NCI-H1694 (cell line): ENCODE measurements at regions not wholly inside any gene's neighbourhood (a gene's known extent, or its start where the extent isn't known, plus 50 kb on each side); places are given as distances from the start of the nearest gene placed in this dataset.
"Not testable (repeated sequence)": the region's sequence is repeated elsewhere in the genome, so short reads cannot be mapped to it uniquely, and the experiment has no call there.

ENCODE experiments used
- DNase-seq: peaks from one replicate; lab custom pipeline; 2025; lab: John Stamatoyannopoulos, UW

DNA sequence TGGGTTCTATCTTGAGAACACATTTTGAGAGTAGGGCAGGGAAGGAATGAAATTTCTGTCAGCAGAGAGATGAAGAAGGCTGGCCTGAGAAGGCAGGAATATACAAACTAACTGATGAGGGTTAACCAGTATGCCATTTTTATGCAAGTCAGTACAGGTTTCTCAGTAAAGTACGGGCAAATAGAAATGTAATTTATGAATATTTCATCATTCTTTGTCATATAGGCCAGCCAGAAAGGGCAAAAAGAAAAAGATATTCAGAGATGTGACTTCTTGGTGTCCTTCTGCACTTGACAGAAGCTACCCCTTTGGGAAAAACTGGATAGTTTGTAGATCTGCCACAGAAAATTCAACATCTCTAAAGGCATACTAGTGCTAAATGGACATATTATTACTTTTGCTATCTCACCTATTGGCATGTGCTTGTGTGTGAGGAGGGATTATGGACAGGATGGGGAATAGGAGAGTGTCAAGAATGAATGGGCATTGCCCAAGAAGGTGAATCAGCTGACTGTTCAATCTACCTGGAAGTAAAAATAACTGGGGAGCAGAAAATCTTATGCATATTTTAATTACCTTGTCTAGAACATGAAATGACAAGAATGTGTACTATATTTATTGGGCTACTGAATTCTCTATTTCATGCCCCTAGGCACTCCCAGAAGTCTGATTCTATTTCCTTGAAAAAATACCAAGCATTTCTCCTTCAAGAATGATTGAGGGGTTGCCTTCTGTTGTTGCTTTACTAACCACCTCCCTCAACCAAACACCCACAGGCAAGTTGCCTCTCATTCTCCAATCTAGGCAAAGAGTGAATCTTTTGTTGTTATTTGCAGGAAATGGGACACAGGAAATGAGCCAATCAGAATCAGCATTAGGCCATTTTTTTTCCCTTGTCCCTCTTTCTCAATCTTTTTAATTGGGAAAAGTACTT, 175.1 kb upstream of the SLC38A2 start:
- DNase-seq: no peak

DNA sequence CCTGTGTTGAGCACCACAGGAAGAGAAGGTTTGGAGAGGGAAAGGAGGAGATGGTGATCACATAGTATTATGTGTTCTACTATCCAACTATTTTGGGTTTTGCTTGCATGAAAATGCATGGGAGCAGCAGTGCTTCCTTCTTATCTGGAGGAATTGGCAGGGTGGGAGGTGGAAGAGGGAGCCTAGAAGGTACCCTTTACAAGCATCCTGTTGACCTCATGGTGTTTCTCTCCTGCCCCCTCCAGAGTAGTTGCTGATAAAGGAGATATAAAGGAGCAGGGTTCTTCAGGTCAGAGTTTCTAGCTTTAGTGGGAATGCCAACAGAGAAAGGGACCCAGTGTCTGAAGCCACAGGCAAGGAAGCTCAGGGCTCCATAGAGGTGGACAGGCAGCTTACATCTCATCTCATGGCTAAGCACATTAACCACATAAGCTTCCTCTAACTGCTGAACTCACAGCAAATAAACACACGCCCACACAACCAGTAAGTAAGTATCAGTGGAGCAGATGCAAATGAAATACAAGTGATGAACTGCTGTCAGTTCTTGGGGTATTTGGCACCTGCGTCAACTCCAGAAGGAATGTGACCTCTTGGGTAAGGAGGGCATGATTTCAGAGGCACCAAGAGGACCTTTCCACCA, 174.2 kb upstream of the SLC38A2 start:
- DNase-seq: no peak

DNA sequence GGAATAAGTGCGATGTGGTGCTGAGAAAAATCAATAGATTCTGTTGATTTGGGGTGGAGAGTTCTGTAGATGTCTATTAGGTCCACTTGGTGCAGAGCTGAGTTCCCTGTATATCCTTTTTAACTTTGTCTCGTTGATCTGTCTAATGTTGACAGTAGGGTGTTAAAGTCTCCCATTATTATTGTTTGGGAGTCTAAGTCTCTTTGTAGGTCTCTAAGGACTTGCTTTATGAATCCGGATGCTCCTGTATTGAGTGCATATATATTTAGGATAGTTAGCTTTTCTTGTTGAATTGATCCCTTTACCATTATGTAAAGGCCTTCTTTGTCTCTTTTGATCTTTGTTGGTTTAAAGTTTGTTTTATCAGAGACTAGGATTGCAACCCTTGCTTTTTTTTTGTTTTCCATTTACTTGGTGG, 170.8 kb upstream of the SLC38A2 start:
- not testable (repeated sequence) for DNase-seq

DNA sequence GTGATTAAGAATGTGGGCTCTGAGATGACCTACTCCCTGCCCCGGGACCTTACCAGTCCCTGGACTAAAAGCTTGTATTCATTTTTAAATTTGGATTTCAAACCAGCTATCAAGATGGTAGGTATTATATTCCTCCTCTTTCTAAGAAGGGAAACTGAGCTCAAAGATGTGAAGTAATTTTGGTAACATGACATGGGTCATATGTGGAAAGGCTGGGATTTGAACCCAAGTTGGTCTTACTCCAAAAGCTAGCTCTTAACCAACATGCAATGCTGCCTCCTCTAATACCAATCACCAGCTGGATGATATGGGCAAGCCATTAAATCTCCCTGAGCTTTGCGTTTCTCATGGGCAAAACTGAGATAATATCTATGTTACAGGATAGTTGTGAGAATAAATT, 166.4 kb upstream of the SLC38A2 start:
- no peak for DNase-seq

DNA sequence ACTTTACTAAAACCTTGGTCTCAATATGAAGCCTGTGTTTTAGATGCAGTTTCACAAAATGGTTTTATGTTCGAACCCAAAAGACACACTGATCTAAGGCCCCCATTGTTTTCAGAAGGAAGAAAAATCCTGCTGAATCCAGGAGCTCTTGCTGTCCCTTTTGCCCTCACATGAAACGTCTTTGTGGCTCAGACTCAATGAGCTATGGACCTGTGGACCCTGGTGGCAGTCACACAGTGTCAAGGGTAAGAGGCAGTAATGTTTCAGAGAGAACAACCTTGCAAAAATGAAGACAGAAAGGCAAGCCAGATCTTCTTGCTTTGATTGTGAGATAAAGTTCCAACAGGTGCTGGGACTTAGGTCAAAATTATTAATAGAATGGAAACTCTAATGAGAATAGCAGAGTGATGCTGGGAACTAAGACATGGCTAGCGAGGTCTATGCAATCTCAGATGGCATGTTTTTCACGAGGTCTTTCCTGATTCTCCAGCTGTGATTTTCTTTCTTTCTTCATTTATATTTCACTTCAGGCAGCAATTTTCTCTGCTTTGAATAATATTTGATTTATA, 164.9 kb upstream of the SLC38A2 start:
- no peak for DNase-seq

DNA sequence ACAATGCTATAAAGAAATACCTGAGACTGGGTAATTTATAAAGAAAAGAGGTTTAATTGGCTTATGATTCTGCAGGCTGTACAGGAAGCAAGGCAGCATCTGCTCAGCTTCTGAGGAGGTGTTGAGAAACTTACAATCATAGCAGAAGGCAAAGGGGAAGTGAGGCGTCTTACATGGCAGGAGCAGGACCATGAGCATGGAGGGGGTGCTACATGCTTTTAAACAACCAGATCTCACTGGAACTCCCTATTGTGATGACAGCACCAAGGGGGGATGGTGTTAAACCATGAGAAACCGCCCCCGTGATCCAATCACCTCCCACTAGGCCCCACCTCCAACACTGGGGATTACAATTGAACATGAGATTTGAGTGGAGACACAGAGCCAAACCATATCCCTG, 163.7 kb upstream of the SLC38A2 start:
- not testable (repeated sequence) for DNase-seq

DNA sequence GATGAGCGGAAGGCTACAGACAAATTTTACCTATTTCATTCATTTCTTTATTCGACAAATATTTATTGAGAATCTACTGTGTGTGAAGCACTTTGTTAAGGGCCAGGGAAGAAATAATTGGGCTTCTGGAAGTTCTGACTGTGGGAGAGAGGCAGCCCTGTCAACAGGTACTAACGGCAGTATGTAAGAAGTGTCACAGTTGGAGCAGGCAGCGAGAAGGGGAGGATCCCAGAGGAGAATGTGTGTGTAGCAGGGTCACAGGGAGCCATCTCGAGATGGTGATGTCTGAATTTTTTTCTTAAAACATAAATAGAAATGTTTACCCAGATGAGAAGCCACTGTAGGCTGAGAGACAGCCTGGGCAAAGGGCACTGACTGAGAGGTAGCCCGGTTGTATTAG, 163.3 kb upstream of the SLC38A2 start:
- DNase-seq: no peak

DNA sequence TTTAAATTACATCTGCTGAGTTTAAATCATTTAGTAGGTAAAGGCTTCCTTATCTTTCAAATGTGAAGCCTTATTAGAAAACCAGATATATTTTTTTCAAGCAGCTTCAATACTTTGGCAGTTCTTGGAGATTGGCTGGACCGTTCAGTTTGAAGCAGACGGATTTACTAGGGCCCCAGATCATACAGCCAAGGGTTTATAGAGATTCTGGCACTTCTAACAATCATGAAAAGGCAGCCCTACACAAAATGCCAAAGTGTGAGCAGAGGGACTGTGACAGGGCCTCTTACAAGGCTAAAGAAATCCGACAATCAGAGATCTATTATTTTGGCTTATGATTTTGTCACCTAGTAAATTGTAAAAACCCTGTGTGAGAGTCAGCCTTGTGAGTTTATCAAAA, 162.8 kb upstream of the SLC38A2 start:
- DNase-seq: no peak

DNA sequence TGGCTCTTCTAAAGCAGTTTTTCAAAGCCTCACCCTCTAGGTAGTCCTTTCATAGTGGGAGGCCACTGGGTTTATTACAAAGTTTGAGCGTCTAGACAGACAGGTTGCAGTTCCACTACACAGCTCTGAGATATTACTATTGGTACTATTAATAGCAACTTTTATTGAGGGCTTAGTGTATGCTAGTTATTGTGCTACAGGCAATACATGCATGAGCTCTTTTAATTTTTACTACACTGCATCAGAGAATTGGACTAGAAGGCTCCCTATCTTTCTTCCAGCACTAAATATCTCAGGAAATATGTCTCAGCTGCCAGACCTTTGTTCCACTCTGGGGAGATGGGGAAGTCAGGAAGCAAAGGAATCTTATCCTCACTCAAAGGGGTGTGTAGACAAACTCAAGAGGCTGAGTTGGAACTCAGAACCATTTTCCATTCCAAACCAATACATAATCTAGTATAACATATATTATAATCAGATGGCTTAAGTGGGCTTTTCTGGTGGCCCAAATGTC, 161.8 kb upstream of the SLC38A2 start:
- no peak for DNase-seq

DNA sequence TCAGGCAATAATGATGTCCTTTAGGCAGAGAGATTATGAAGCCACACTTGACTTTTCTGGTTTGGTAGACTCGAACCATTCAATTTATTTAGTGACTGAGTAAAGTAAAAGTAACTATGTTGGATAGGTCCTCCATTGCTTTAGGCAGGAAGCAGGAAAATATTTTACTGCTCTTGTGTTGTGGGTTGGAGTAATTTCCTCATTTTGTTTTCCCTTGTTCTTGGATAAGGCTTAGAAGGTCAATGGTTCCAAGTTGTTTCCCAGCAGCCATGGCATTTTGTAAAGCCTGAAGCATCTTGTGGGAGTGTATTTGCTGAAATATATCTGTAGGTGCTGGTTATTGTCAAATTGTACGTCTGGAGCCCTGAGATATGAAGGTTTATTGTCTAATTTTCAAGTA, 161.2 kb upstream of the SLC38A2 start:
- no peak for DNase-seq

DNA sequence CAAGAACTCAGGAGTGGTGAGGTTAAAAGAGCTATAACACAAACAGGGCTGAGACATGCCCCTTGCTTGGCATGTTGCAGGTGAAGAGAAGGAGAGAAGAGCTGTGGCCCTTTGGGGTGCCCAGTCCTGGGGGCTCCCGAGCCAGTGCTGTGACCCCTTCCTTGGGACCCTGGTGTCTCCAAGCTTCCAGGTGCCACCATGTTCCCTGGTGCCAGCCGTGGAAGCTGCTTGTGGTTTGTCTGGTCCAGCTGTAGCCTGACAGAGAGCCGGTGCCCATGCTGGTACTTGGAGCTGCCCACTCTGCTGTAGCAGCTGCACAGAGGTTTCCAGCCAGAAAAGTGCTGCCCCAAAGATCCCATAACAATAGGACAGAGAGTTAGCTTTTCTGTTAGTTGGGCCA, 159.2 kb upstream of the SLC38A2 start:
- no peak for DNase-seq

DNA sequence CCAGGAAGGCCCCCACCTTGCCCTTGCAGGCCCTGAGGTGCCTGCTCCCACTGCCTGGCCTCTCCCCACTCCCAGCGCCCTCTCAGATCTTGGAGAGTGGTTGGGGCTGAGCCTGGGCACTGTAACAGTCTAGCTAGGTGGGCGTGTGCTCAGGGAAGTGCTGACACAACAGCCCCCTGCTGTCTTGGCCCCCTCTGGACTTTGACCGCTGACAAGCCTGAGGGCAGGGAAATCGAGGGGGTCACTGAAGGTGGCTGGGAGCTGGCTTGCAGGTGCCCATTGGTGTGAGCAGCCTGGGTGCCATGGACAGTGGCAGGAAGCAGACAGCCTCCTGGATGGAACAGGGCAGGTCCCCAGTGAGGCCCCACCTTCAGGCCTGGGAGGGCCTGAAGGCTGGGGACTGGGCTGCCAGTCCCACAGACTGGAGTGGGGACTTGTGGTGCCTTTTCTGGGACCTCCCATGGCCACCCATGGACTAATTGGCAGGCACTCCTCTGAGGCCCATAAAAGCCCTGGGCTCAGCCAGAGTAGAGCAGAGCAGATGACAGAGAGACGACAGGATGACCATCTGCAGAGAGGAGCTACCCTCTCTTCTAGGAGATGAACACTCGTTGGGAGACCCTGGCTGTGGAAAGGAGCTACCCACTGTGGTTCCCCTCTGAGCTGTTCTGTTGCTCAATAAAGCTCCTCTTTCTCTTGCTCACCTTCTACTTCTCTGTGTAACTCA, 158.6 kb upstream of the SLC38A2 start:
- DNase-seq: no peak

DNA sequence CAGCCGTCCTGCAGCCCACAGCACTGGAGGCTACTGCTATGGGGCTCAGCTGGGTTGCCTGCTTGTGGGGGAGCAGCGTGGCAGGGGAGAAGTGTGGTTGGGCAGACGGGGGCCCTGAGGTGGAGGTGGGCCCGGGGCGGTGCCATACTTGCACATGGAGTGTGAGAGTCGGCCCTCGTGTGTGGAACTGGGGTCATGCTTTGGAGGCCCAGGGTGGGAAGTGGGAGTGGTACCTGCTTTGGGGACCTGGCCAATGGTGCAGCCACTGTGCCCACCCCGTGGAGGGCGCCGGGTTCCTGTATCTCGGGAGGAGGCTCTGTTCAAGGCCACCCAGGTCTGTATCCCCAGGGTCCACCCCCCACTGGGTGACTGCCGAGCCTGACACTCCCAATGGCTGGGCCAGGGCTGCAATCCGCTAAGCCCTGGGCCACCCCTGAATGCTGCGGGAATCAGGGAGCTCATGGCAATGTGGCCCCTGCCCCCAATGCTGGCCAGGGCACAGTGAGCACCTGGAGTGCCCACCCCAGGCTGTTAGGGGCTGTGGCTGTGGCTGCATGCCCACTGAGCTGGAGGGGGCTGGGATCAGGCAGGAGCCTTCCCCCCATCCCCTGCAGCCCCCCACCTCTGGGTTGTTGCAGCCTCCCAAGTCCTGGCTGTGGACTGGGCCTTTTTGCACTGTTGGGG, 157.9 kb upstream of the SLC38A2 start:
- DNase-seq: no peak

DNA sequence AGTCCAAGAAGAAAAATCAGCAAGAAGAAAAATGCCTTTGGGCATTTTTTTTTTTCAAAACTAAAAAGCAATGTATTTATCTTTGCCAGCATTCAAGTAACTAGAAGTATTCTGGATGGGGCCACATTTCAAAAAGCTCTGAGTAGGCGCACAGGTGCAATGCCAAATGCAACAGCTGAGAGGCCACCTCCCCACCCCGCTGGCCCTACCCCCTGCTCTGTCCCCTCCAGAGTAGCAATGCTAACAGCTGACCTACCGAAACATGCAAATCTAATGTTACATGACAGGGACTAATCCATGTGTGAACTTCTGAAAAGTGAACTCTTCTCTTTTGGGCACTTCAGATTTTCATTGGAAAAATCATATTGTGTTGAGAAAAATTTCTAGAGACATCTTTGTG, 153.7 kb upstream of the SLC38A2 start:
- DNase-seq: no peak

DNA sequence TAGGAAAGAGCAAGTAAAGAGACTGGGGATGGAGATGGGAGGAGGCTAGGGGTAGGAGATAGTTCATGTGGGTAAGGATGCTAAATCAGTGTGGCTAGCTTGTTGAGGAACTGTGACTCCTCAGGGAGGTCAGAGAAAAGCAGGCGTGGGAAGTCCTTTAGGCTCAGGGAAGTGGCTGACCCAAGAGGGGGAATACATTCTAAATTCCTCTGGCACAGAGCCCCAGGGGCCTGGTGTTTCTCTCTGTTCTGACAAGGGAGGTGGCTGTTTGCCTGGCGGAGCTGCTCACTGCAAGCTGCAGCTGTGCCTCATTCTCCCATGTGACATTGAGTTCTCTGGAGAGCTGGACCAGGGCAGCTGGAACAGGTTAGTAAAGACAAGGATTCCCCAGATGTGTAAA, 152.2 kb upstream of the SLC38A2 start:
- DNase-seq: no peak

DNA sequence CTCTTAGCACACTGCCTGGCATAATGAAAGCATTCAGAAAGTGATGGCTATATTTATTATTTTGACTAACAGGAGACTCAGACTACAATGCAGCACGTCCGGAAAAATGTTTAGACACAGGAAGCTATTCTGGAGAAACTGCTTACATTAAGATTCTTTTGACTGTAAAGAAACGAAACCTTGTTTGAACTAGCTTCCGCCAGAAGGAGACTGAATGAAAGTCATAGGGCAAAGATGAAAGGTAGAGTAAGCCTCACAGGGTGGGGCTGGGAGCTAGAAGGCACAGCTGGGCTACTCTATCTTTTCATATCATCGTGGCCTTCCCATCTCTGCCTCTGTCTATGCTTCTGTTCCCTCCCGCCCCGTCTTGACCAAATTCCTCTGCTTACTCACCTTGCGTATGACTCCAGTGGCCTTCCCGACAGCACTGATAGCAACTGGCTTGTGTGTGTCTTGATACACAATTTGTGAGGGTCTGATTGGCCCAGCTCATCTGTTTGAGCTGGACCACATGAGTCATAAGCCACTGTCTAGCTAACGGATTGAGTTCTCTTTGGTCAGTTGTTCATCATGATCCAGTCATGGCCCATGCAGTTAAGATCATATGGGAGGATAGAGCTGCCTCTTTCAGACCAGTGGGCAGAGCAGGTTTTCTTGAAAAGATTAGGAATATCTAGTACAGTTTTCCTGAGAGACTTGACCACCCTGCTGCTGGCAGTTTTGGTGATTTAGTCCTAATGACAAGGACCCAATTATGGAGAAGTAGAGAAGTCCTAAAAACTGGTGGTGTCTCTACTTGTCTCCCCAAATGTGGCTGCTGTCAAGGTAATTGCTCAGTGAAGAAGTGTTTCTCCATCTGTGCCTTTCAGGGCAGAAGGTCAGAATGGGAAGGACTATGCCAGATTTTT, 151.5 kb upstream of the SLC38A2 start:
- DNase-seq: no peak

DNA sequence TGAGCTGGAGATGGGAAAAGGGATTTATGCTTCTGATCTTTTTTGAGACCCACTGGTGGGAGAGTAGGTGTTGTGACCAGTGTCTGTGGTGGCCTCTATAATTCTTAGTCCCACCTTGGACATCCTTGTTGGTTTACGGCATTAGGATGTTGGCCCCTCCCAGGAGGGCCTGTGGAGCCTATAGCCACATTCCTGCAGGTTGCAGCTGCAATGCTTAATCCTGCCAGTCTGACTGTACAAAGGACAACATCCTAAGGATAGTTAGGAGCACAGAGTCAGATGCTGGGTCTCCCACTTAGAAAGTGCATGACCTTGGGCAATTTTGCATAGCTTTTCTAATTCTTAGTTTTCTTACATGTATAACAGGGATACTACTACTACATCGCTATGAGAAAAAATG, 150.9 kb upstream of the SLC38A2 start:
- DNase-seq: no peak

DNA sequence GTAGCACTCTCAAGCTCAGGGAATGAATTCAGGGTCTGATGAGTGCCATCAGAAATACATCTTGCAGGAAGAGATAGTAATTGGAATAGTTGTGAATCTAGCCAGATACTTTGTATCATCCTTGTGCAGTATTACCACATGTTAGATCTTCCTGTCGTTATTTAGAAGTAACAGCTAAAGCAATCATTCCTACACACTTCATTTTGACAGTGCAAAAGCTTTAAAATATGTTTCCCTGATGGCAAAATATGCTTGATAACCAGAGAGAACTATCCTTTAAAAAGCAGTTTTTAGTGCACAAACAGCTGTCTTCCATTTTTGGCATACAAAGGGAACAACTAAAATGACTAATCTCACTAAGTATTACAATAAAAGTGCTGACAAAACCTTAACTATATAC, 149.5 kb upstream of the SLC38A2 start:
- no peak for DNase-seq

DNA sequence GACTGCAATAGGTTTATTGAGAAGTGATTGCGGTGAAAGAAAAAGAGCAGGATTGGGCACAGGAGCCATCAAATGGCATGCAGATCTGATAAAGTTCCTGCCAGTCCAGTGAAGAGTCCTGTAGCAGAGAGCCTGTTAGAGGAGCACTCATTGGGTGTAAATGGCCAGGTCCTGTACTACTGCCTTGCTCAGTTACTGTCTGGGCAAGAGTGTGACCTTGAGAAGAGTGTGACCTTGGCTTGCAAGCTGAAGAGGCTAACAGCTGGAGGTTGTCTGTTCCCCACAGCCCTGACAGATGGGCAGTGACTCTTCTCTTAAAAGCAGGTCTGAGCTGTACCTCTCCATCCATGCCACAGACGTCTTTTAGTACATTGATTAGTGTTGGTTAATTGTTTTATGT, 148.6 kb upstream of the SLC38A2 start:
- no peak for DNase-seq

DNA sequence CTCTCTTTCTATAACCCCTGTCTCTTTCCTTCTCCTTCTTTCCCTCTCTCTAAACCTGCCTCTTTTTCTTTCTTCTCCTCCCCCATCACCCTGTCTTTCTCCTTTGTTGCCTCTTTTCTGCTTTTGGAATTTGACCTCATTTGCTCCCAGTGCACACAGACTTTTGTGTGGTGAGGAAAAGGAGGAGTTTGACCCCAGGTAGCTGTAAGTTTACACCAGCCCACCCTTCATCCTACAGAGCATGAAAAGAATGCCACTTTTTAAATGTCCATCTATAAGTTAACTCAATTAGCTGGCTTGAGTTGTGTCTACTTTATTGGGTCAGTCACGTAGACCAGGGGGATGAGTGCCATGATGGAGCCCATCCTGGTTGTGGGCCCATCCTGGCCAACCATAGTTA, 146.8 kb upstream of the SLC38A2 start:
- DNase-seq: no peak

DNA sequence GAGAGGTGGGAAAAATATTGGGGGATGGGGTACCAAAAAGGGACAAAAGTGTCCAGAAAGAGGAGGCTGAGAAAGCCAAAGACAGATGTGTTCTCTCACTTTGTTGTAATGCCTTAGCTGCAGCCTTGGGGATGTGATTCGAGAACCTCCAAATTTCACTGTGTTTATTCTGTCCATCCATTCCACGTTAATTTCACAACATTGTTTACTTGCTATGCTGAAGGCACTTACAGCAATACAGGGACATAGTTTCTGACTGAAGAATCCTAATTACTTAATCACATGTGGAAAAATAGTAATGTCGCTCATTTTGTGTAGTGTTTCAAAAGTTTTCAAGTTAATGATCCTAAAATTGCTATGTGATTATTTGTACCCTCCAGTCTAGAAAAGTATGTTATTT, 146.2 kb upstream of the SLC38A2 start:
- DNase-seq: no peak
